HFFc6 (cell line): ENCODE measurements at regions not wholly inside any gene's neighbourhood (a gene's known extent, or its start where the extent isn't known, plus 50 kb on each side); places are given as distances from the start of the nearest gene placed in this dataset.

Experiments
- DNase-seq: peaks from one replicate; pipeline ENCODE4 v3.0.0-alpha.2; 2018
- H3K27ac Mint-ChIP-seq: 2 replicates; pipeline ENCODE4 v1.8.0; 2020; ENCODE audit warnings: mild to moderate bottlenecking, mixed read lengths
- H3K27me3 Mint-ChIP-seq: 2 replicates; pipeline ENCODE4 v1.8.0; 2021; ENCODE audit warnings: mild to moderate bottlenecking, moderate library complexity, mixed read lengths; ENCODE audit not compliant: insufficient read depth
- H3K36me3 Mint-ChIP-seq: 2 replicates; pipeline ENCODE4 v1.8.0; 2021; ENCODE audit warnings: low read depth, mixed read lengths
- H3K4me1 Mint-ChIP-seq: 2 replicates; pipeline ENCODE4 v1.8.0; 2020; ENCODE audit warnings: low read depth, mixed read lengths
- H3K4me3 Mint-ChIP-seq: 2 replicates; pipeline ENCODE4 v1.8.0; 2020; ENCODE audit warnings: mild to moderate bottlenecking, moderate library complexity, mixed read lengths
- H3K9me3 Mint-ChIP-seq: 2 replicates; pipeline ENCODE4 v1.8.0; 2020; ENCODE audit warnings: mild to moderate bottlenecking, mixed read lengths
- CTCF ChIP-seq: fragments of 200-600 bp; sonication (generic); IDR thresholded peaks from 2 replicates; pipeline ENCODE4 v1.5.0; 2021; ENCODE audit warnings: antibody characterized with exemption, mild to moderate bottlenecking

- DNase-seq, result no peak
- TF ChIP-seq CTCF, result no peak
- Mint-ChIP-seq H3K4me1 (no peaks in the 10 kb centered on the region), H3K36me3 (no peaks in the 10 kb centered on the region), H3K27me3 (no peaks in the 10 kb centered on the region), H3K4me3 (no peak overlapping the region), H3K27ac (no peak overlapping the region), H3K9me3 (peaks cover 15% of the 10 kb centered on the region)
These were observed 154.5 kb downstream of the BCHE start for GRCh38 chr3:165682734-165683133.

- H3K4me3 Mint-ChIP-seq, result no peak overlapping the region
- H3K4me1 Mint-ChIP-seq, result no peaks in the 10 kb centered on the region
- no peak overlapping the region for H3K27ac Mint-ChIP-seq
- no peak for TF ChIP-seq CTCF
- peaks cover 11% of the 10 kb centered on the region for H3K9me3 Mint-ChIP-seq
- no peaks in the 10 kb centered on the region for H3K27me3 Mint-ChIP-seq
- DNase-seq, result no peak
- no peaks in the 10 kb centered on the region for H3K36me3 Mint-ChIP-seq
These were observed 167.3 kb downstream of the BCHE start for GRCh38 chr3:165669967-165670366.

GRCh38 chr3:165669504-165669903 is 167.7 kb downstream of the BCHE start:
- H3K27ac Mint-ChIP-seq, result no peak overlapping the region
- no peak overlapping the region for H3K4me3 Mint-ChIP-seq
- H3K4me1 Mint-ChIP-seq, result no peaks in the 10 kb centered on the region
- no peak for DNase-seq
- no peaks in the 10 kb centered on the region for H3K36me3 Mint-ChIP-seq
- no peak for TF ChIP-seq CTCF
- H3K9me3 Mint-ChIP-seq, result peaks cover 6% of the 10 kb centered on the region
- H3K27me3 Mint-ChIP-seq, result no peaks in the 10 kb centered on the region

GRCh38 chr3:165667676-165668075 is 169.5 kb downstream of the BCHE start:
- no peaks in the 10 kb centered on the region for H3K4me1 Mint-ChIP-seq
- H3K27me3 Mint-ChIP-seq, result no peaks in the 10 kb centered on the region

GRCh38 chr3:165658027-165658426 is 179.2 kb downstream of the BCHE start:
- Mint-ChIP-seq H3K36me3 (no peaks in the 10 kb centered on the region), H3K27ac (no peak overlapping the region), H3K4me1 (no peaks in the 10 kb centered on the region), H3K9me3 (no peaks in the 10 kb centered on the region; the same call in 1 of the 2 replicates), H3K4me3 (no peak overlapping the region), H3K27me3 (no peaks in the 10 kb centered on the region)
- no peak for DNase-seq
- TF ChIP-seq CTCF, result no peak

More at GRCh38 chr3:165667676-165668075, 169.5 kb downstream of the BCHE start:
- Mint-ChIP-seq H3K27ac (no peak overlapping the region), H3K36me3 (no peaks in the 10 kb centered on the region), H3K4me3 (no peak overlapping the region), H3K9me3 (peaks cover 5% of the 10 kb centered on the region)
- DNase-seq, result no peak
- no peak for TF ChIP-seq CTCF
